Liver (tissue), 8 donors: ENCODE measurements at regions not wholly inside any gene's neighbourhood (a gene's known extent, or its start where the extent isn't known, plus 50 kb on each side); places are given as distances from the start of the nearest gene placed in this dataset.

ENCODE experiments used
- DNase-seq: peaks from one replicate; pipeline ENCODE4 v3.0.0-alpha.2; 2017; ENCODE audit warnings: low spot score
- H3K27ac ChIP-seq, 2 donors: one replicate each; pipeline ENCODE4 v1.7.0; 2013; ENCODE audit warnings: inconsistent platforms in 2 of 2, low read length in 2 of 2, control low read depth in 1 of 2, low read depth in 1 of 2, mild to moderate bottlenecking in 1 of 2
- H3K27me3 ChIP-seq, 4 donors: one replicate each; pipeline versions ENCODE4 v1.6.1 to v1.7.0; 2013; ENCODE audit warnings: low read length in 3 of 4, inconsistent platforms in 1 of 4, mild to moderate bottlenecking in 1 of 4, moderate library complexity in 1 of 4; ENCODE audit not compliant: control insufficient read depth in 4 of 4, insufficient read depth in 4 of 4
- H3K36me3 ChIP-seq, 4 donors: one replicate each; pipeline versions ENCODE4 v1.6.1 to v1.7.0; 2013; ENCODE audit warnings: low read length in 3 of 4, mild to moderate bottlenecking in 3 of 4, low read depth in 1 of 4, moderate library complexity in 1 of 4; ENCODE audit not compliant: control insufficient read depth in 4 of 4, insufficient read depth in 3 of 4
- H3K4me1 ChIP-seq, 4 donors: one replicate each; pipeline versions ENCODE4 v1.6.1 to v1.7.0; 2013; ENCODE audit warnings: low read length in 3 of 4, mild to moderate bottlenecking in 3 of 4, moderate library complexity in 1 of 4; ENCODE audit not compliant: control insufficient read depth in 4 of 4, insufficient read depth in 4 of 4
- H3K4me3 ChIP-seq, 3 donors: one replicate each; pipeline versions ENCODE4 v1.6.1 to v1.7.0; 2013; ENCODE audit warnings: low read length in 3 of 3, control low read depth in 1 of 3, low read depth in 1 of 3, mild to moderate bottlenecking in 1 of 3
- H3K9ac ChIP-seq, 2 donors: one replicate each; pipeline ENCODE4 v1.7.0; 2013; ENCODE audit warnings: low read length in 2 of 2, mild to moderate bottlenecking in 2 of 2, moderate library complexity in 2 of 2, control low read depth in 1 of 2, low read depth in 1 of 2
- H3K9me3 ChIP-seq, 4 donors: one replicate each; pipeline versions ENCODE4 v1.6.1 to v1.7.0; 2013; ENCODE audit warnings: low read length in 3 of 4; ENCODE audit not compliant: control insufficient read depth in 4 of 4
- EGR1 ChIP-seq, 2 donors: IDR thresholded peaks; 2 replicates each; pipeline ENCODE4 v1.6.1; 2016 to 2018; ENCODE audit warnings: antibody characterized with exemption in 2 of 2, low read depth in 2 of 2
- FOXA1 ChIP-seq: IDR thresholded peaks from 2 replicates; pipeline ENCODE4 v1.6.1; 2016; ENCODE audit warnings: antibody characterized with exemption
- FOXA2 ChIP-seq: IDR thresholded peaks from 2 replicates; pipeline ENCODE4 v1.6.1; 2016; ENCODE audit warnings: antibody characterized with exemption
- GABPA ChIP-seq, 2 donors: IDR thresholded peaks in 1 of 2; conservative IDR thresholded peaks in 1 of 2; 2 replicates each; pipeline ENCODE4 v1.6.1; 2016; ENCODE audit warnings: antibody characterized with exemption in 2 of 2, mild to moderate bottlenecking in 1 of 2, moderate library complexity in 1 of 2
- HNF4G ChIP-seq: IDR thresholded peaks from 2 replicates; pipeline ENCODE4 v1.6.1; 2016; ENCODE audit warnings: antibody characterized with exemption
- JUND ChIP-seq, 2 donors: IDR thresholded peaks; 2 replicates each; pipeline ENCODE4 v1.6.1; 2016; ENCODE audit warnings: antibody characterized with exemption in 2 of 2
- NR2F2 ChIP-seq: IDR thresholded peaks from 2 replicates; pipeline ENCODE4 v1.6.1; 2016; ENCODE audit warnings: antibody characterized with exemption
- RAD21 ChIP-seq, 2 donors: IDR thresholded peaks; 2 replicates each; pipeline ENCODE4 v1.6.1; 2016; ENCODE audit warnings: antibody characterized with exemption in 2 of 2, mild to moderate bottlenecking in 2 of 2
- RXRA ChIP-seq, 2 donors: IDR thresholded peaks; 2 replicates each; pipeline ENCODE4 v1.6.1; 2017 to 2018; ENCODE audit warnings: antibody characterized with exemption in 2 of 2, mild to moderate bottlenecking in 1 of 2
- SP1 ChIP-seq: IDR thresholded peaks from 2 replicates; pipeline ENCODE4 v1.6.1; 2018; ENCODE audit warnings: antibody characterized with exemption, mild to moderate bottlenecking
- ZBTB33 ChIP-seq: IDR thresholded peaks from 2 replicates; pipeline ENCODE4 v1.6.1; 2016; ENCODE audit warnings: antibody characterized with exemption
- WGBS: extraction: QIAGEN DNeasy Blood & Tissue Kit; methylation state at CpG from one replicate; pipeline ENCODE4 v1.1.7; 2013; 5-methylcytosine and 5-hydroxymethylcytosine counted together
- TF ChIP-seq, protein P1 (sequence below): IDR thresholded peaks from 2 replicates; pipeline ENCODE4 v1.6.1; 2016; ENCODE audit warnings: antibody characterized with exemption
- TF ChIP-seq, protein P2 (sequence below): fragments of 150-350 bp; IDR thresholded peaks from 2 replicates; pipeline ENCODE4 v1.5.1; 2017; ENCODE audit warnings: improper control_type of control experiment, low read depth, low read length; ENCODE audit not compliant: missing input control
- donor health status: healthy.
- donor health status: healthy.
- donor health status: healthy.
- donor health status: healthy.
- donor health status: healthy.

DNA sequence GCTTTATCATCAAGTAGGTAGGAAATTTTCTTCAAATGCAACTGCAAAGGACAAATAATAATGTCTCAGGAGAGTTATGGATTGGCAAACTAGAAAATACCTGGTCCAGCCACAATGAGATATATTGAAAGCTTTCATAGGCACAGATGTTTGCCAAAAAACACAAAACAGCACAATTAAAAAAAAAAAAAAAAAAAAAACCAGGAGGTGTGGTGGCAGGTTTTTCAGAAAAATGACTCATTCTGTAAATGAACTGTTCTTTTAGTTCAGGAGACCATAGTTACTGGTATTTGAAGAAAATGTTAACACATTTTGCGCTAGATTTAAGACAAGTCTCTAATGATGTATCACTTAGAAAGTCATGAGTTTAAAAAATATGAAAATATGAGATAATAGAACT is 55.0 kb upstream of the JCAD start (continued):
- TF ChIP-seq FOXA1 (no peak), RAD21 (IDR thresholded peaks at IDR 0.05) (no peak), NR2F2 (no peak), SP1 (no peak), JUND (IDR thresholded peaks at IDR 0.05) (no peak), RXRA (IDR thresholded peaks at IDR 0.05) (no peak)

GRCh38 chr10:30111340-30112022 is 52.1 kb upstream of the JCAD start:
- H3K27me3 ChIP-seq, result no peaks in the 10 kb centered on the region
- WGBS, result 81% methylated on average over 4 of the region's 4 CpGs
- H3K4me1 ChIP-seq, result peaks cover 0 to 2% (median 0%) of the 10 kb centered on the region in 4 donors
- no peak for DNase-seq
- no peak overlapping the region for H3K4me3 ChIP-seq
- H3K36me3 ChIP-seq, result no peaks in the 10 kb centered on the region
- H3K27ac ChIP-seq, result no peak overlapping the region
- TF ChIP-seq RXRA (IDR thresholded peaks at IDR 0.05) (no peak), FOXA2 (no peak), HNF4G (no peak), ZBTB33 (no peak), GABPA (IDR thresholded peaks at IDR 0.05 in 1 of 2, conservative IDR thresholded peaks at IDR 0.05 in 1 of 2) (no peak), EGR1 (IDR thresholded peaks at IDR 0.05; ENCODE audit: low read depth in 2 of 2) (no peak), RAD21 (IDR thresholded peaks at IDR 0.05) (no peak), FOXA1 (no peak), NR2F2 (no peak)
- TF ChIP-seq, protein P1, sequence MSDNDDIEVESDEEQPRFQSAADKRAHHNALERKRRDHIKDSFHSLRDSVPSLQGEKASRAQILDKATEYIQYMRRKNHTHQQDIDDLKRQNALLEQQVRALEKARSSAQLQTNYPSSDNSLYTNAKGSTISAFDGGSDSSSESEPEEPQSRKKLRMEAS, result no peak
- TF ChIP-seq, protein P2, sequence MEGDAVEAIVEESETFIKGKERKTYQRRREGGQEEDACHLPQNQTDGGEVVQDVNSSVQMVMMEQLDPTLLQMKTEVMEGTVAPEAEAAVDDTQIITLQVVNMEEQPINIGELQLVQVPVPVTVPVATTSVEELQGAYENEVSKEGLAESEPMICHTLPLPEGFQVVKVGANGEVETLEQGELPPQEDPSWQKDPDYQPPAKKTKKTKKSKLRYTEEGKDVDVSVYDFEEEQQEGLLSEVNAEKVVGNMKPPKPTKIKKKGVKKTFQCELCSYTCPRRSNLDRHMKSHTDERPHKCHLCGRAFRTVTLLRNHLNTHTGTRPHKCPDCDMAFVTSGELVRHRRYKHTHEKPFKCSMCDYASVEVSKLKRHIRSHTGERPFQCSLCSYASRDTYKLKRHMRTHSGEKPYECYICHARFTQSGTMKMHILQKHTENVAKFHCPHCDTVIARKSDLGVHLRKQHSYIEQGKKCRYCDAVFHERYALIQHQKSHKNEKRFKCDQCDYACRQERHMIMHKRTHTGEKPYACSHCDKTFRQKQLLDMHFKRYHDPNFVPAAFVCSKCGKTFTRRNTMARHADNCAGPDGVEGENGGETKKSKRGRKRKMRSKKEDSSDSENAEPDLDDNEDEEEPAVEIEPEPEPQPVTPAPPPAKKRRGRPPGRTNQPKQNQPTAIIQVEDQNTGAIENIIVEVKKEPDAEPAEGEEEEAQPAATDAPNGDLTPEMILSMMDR, result no peak
- no peaks in the 10 kb centered on the region for H3K9me3 ChIP-seq
- no peak overlapping the region for H3K9ac ChIP-seq
